ENCODE measurements at regions not wholly inside any gene's neighbourhood (a gene's known extent, or its start where the extent isn't known, plus 50 kb on each side); places are given as distances from the start of the nearest gene placed in this dataset.

DNA sequence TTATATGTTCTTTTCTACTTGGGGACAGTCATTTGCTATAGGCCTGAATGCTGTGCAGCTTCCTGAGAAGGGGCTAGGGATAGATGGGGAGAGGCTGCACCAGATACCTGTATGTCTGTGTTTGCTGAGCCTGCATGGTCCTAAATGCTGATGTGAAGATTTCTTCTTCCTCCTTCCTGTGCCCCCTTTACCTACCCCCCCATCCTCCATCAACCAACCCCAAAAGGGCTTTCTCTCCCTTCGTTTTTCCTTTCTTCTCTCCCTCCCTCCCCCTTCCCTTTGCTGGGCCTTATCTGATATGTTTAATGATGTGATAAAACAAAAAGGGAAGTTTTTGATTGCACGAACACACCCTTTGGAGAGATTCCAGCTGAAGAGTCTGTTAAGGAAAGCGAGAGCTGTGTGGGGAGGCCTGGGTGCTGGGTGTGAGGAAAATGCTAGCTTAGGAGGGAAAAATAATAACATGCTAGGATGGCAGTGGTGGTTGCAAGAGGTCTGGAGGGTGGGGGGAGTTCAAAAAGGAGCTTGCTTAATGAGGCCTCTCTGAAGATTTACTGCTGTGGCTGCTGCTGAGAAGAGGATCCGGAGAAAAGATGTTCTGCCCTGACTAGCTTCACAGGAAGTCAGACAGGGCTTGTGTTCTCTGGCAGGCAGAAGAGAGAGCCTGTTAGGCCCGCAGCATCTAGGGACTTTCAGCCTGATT is 101.8 kb downstream of the SAMD9 start:
- no peak for DNase-seq

DNA sequence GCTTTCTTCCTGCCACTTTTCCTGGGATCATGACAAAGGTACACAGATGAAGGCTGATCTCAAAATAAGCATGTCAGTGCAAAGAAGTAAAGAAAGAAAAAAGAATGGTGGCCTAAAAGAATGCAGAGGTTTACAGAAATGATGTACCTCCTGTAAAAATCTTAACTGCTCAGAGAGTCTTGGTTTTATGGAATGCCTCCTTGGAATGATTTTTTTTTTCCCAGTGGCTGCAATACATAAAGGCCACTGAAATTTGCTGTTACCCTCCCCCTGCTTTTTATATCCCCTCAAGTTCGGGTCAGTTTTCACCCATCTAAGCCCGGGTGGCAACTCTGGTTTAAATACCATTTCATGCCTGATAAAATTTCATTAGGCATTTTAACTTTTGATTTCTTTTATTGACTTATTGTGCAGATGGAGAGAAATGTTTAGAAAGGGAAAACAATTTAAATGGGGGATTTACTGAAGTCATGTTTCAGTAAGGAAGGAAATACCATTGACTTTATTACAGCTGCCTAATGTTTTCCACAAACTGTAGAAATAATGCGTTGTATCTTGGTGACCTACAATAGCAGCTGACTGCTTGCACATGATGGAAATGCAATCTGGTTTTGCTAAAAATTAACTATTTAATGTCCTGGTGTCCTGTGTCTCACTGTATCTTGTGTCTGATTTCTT is 102.5 kb downstream of the SAMD9 start:
- DNase-seq: no peak

DNA sequence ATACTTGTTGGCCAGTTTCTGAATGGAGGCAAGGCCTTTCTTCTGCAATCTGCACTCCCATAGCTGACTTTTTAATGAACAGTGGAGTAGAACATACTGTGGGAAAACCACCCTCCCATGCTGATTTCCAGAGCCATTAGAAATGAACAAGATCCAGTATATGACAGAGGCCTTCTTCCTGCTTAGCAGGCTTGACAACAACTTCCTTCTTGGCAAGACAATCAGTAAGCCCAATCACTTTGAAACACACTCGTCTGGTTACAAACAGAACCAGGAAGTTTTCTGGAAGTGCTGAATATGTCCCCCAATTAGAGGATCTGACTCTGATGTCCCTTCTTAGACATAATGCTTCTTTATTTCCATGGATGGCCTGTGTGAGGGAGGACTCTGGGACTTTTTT is 103.4 kb downstream of the SAMD9 start:
- DNase-seq: no peak

DNA sequence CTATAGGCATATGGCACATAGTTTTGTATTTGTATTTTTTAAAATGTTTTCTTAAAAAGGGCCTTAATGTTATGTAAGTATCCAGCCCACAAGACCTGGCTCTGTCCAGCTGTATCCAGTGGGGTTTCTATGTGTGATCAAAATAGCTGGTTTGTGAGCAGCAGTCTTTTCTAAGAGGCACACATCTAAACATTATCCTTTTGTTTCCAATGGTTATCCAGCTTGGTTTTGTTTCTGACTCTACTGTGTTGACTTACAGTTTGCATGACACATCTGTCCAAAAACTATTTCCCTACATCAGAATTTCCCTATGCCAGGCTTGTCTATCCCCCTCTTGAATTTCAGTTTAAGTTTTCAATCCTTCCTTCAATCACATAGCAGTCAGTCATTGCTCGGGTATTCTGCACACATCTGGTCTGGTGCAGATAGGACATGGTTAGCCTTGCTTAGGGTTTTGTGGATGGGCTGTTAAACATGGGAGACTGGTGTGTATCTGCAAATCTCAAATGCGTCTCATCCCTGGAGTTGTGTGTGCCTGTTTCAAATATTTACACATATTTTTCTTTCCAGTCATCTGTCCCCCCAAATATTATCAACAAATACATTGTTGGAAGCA is 104.2 kb downstream of the SAMD9 start:
- DNase-seq: no peak

DNA sequence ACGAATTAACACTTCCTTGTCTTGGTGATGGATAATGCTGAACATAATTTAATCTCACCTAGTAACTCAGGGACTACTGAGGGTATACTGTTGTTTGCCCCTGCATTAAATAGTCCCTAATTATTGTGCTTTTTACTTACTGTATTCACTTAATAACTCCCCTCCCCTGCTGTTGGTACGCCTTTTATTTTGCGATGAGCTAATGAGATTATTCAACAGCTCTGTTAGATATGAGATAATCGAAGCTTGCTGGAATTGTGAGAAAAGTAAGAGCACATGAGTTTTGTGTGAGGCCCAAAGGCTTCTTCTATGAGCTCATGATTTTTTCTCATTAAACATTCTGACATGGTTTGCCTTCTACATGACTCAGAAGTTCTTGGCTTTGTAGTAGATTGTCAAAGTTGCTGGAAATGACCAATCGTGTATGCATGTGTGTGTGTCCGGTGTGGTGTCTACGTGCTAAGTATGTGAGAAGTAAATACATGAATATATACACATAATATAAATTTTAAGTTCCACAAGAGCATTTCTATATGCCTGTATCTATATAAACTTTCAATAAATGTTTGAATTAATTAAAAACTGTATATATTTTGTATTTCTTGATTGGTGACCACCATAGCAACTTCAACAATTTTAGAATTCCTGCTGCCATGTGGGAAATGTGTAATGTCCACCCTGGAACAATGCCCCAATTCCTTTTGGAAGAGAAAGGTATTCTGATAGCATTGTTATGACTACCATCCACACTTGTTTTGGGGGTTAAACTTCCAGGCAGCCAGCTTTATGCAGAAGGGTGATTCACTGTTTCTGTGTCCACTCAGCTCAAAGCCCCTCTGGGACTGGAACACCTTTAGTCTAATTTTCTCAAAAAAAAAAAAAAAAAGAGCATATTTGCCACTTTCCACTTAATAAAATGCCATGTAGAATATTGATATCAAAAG is 106.2 kb downstream of the SAMD9 start:
- DNase-seq: no peak

DNA sequence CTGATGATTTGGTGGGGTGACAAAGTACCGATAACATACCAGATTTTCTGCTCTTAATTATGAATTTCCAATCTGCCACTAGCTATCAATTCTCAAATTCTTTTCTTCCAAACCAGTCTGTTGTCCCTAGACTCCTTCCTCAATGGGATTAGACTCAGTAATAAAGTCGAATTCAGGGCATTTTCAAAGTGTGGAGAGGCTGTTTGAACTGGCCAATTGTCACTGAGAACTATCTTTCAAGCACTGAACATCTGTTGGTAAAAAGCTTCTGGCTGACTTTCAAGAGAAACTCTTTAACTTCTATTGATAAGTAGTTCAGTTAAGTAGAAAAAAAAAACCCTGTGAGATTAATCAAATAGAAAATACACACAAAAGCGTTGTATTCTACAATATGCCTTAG is 108.9 kb downstream of the SAMD9 start:
- DNase-seq: no peak

DNA sequence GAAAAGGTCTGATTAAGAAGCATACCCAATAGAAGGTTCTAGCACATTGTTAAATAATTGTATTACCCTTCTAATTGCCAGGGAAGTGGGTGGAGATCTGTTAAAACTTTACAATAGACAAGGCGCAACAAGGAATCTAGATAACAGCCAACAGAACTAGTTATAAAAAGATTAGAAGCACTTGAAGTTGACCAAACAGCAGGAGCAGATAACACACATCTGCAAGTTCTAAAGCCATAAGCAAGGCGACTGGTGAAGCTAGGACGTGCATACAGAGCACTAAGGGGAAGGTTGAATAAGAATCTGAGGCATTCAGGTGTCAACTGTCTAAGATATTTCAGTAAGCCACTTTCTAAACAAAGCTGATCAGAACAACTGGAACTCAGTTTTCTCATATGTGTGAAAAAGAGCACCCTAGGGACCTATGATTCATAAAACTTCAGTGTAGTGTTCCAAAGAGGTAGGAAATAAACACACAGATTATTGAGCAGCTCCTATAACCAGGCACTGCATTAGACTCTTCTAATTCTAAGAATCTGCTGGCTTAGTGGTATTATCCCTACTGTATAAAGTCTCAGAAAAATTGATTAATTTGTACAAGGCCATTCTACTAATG is 111.2 kb downstream of the SAMD9 start:
- no peak for DNase-seq

DNA sequence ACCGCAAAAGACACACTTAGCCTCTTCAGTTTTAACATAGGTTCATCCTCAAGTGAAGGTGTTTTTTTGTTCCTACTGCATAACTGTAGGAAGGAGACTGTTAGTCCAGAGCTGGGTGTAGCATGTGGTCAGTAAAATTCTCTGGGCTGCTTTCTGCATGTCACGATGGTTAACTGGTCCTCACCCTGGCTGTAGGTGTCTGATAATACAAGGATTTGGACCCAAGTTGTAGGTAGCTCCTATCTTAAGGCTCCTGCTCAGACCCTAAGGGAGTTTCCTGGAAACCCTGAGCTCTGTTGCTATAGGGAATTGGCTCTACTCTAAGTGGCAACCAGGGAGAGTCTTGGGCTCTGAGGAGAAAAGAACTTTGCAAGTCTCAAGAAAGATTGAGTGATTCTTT is 112.9 kb downstream of the SAMD9 start:
- no peak for DNase-seq

DNA sequence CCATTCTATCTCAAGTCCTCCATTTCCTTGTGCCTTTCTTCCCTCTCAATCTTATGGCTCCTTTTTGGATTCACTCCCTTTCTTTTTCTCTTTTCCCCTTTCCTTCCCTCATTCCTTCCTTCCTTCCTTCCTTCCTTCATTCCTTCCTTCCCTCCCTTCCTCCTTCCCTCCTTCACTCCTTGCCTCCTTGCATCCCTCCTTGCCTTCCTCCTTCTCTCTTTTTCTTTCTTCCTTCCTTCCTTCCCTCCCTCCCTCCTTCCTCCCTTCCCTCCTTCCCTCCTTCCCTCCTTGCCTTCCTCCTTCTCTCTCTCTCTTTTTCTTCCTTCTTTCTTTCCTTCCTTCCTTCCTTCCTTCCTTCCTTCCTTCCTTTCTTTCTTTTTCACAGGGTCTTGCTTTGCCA is 120.1 kb downstream of the SAMD9 start:
- DNase-seq: no peak

DNA sequence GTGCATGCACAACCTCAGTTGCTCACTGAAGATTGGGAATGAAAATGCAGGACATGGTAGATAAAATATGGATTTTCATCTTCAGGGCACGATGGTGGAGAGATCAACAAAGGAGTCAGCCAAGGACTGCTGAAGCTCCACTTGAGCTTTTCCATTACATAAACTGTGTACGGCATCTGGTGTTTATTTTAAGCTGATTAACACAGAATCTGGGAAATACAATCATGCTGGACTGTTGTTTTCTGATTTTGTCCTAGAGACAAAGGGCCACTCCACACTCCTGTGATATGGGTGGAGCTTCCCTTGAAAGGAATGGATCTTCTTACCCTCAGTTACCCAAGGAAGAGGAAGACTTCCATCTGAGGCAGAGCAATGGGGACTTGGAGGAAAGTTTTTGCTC is 120.6 kb downstream of the SAMD9 start:
- DNase-seq: no peak

DNA sequence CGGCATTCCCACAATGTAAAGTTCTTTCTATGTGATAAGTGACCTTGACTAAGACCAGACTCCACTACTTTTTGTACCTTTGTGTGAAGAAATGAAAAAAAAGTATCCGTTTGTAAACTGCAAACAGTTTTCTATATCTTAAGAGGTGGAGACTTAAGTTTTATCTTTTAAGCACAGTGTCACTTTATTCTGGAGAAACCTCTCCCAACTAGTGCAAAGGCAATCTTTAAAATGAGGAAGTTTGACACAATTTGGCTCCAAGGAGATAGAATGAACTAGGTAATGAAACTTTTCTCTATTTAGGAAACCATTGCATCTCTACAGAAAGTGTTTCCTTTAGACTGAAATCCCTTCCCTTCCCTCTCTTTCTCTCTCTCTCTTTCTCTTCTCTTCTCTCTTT is 122.9 kb downstream of the SAMD9 start:
- no peak for DNase-seq

DNA sequence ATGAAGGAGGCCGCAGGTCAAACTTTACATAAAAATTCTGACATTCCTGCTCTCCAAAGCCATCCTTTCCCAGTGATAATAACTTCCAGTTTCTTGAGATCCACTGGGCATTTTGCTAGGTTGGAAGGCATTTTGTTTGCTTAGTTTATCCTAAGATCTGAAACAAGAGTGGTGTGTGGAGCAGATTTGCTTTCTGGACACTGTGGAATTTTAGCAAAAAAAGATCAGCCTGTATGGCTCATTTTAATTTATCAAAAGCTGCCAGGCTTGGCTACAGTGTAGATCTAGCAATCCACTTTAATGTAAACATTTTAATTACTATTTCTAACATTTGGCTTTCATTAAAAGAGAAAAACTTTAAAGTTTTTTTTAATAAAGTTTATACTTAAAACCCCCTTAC is 124.8 kb downstream of the SAMD9 start:
- no peak for DNase-seq

DNA sequence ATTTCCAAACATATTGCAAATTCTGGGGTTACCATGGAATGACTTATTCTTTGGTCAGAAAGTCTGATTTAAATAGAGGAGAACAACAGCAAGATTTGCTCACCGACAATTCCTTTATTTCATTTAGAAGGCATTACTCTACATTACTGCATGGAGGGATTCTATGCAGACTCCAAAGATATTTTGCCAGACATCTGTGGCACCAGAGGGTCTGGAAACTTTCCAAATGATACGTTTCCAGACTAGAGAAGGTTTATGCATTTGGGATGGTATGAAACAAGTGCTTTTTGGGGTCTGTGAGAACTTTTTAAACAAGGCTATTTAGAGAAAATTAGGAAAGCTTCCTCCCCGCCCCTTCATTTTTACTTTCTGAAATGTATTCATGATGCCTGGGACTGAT is 125.3 kb downstream of the SAMD9 start:
- no peak for DNase-seq

DNA sequence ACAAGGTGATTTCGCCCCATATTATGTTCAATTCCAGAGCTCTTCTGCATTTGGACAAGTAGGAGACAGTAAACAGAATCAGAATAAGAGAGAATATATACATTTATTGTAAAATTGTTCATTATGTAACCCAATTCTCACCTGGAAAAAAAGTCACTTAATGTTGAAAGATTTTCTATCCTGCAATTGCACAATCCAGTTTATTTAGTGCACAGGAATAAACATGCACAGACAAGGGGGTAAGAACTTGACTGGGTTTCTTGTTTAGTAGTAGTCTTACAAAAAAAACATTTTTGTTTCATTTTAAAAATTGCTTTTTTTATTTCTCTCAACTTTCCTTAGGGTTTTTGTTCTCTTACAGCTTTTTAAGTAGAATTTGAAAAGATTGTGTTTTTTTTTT is 126.6 kb downstream of the SAMD9 start:
- no peak for DNase-seq

DNA sequence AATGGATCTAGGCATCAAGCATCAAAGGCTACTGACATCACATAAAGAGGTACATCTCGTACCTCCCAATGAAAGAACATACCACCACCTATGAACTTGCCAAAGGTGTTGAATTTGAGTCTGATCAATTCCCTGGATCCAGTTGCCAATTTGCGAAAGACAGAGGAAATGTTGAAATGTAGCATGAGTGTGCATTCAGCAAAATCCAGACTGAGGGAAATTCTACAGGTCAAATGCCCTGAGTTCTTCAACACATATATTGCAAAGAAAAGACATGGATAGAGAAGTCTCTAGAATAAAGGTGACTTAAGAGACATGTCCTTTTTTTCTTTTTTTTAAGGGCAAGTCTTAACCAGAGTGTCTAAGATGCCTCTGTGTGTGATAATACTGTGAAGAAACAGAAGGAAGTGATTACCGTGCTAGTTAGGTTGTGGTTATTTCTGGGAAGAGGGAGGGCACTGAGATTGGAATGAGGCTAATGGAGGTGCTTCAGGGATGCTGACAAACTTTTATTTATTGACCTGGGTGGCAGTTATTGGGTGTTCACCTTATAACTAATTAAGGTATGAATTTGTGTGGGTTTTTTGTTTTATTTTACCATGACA is 128.7 kb downstream of the SAMD9 start:
- DNase-seq: no peak

DNA sequence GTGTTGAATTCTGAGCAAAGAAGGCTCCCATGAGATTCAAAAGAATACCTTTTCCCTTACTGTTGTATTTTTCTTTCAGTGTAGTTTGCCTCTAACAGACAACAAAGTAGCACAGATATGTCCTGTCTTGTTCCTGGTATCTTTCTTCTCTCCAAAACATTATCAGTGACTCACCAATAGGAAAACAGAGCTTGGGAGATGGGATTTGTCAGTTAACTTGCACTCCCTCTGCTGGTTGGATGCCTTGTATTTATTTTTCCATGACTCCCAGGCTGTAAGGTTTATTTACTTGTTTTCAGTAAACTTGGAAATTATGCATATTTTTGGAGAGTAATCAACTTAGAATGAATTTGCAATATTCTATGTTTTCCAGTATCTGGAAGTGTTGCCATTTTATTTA is 129.7 kb downstream of the SAMD9 start:
- DNase-seq: no peak

DNA sequence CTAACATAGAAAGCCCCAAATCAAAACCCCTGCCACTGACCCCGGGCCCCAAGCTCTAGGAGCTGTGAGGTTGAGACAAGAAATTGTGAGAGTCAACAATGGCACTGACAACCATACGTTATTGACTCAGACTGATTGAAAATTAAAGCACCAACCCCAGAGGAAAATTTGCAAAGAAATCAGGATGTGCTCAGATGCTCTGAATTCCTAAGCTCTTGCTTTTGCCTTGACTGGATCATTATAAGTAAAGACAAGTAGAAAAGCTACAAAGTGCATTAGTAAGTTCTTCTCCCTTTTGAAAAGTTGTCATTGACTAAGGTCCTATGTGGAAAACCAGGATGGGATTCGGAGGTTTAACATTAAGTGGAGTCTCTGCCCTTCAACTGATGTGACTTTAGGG is 130.2 kb downstream of the SAMD9 start:
- no peak for DNase-seq

DNA sequence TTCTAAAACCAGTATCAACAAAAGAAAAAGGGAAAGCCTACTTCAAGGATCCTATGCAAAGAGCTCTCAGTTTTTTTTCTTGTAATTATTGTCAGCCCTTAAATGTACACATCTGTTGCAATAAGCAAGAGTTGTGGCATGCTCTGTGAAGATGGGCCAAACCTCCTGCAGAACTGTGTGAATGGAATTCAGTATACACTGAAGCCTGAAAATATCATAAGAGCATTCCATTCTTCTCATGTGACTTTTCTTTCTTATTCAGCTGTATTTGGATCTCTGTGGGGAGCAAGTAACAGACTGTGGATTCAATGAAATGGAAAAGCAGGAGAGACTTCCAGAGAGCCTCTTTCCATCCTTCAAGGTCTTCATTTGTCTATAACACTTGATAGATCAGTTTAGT is 130.7 kb downstream of the SAMD9 start:
- DNase-seq: no peak

DNA sequence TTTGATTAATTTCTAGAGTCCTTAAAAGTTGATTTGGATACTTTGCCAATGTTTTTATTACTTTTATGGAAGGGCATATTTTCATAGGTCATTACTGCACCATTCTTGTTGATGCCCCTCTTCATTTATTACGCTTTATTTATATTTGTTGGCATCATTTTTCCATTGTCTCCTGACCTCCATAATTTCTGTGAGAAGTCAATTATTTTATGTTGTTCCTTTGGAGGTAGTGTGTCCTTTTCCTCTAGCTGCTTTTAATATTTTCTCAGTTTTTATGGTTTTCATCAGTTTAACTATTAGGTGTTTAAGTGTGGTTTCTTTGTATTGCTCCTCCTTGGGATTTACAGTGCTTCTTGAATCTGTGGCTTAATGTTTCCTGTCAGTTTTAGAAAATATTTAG is 134.9 kb downstream of the SAMD9 start:
- no peak for DNase-seq

DNA sequence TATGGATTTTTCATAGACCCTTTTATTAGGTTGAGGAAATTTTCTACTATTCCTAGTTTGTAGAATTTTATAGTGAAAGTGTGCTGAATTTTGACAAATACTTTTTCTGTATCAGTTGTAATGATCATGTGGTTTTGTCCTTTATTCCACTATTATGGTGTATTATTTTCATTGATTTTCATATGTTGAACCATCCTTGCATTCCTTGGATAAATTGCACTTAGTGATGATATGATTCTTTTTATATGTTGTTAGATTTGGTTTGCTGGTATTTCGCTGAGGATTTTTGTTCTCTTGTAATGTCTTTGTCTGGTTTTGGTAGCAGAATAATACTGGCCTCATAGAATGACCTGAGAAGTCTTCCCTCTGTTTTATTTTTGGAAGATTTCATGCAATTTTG is 140.6 kb upstream of the CDK6 start:
- DNase-seq: no peak

DNA sequence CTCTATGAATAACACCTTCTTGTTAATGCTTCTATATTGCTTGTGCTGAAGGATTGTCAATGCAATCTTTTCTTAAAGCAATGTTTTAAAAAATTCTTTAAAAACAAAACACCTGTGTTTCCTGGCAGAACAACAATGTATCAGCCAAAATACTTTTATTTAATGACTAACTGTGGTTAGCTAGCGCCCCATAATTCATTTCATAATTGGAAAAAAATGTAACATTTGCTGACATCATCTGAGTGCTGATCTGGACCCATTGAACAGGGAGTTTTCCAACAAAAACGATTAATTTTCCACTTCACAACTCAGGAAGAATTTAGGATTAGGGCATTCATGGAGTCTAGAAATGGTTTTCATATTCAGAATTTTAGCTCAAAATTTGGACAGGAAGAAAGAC is 137.6 kb upstream of the CDK6 start:
- no peak for DNase-seq

DNA sequence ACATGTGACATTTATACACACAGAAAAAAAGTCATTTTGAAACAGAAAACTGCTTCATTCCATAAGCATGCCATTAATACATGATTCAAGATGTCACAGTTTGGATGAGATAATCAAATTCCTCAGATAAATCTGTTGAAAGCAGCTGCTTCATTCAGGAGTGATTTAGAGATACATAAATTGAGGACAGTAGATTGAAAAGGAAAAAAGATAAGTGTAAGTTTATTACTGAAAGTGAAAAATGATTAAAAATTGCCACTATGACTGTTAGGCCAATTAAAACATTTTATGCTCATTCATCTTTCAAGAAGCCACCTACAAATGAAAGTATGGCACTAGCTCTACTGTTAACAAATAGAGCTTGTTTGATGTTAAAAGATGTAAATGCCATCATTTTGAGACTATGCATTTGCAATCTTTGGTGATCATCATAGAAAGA is 136.9 kb upstream of the CDK6 start:
- no peak for DNase-seq

DNA sequence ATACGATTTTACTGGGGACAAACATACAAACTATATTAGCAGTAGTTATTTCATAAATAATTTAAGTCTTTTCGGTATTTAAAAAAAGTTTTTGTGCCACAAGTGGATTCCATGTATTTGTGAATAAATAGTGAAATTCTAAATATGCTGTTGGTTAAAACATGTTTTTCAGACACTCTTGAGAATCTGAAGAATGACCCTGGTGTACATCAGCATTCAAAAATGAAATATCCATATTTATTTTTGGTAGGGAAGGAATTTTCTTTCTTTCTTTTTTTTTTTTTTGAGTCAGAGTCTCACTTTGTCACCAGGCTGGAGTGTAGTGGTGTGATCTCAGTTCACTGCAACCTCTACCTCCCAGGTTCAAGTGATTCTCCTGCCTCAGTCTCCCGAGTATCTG is 136.1 kb upstream of the CDK6 start:
- no peak for DNase-seq

All from CD4-positive, alpha-beta T cell treated with Interleukin-15 for 1 hour (primary cell).